GM12864 (cell line): ENCODE measurements at regions not wholly inside any gene's neighbourhood (a gene's known extent, or its start where the extent isn't known, plus 50 kb on each side); places are given as distances from the start of the nearest gene placed in this dataset.

Experiments
- DNase-seq: peaks from one replicate; pipeline ENCODE4 v3.0.0-alpha.2; 2011; ENCODE audit warnings: low read depth
- H3K4me3 ChIP-seq: 2 replicates; pipeline ENCODE4 v1.5.1; 2011; ENCODE audit warnings: mild to moderate bottlenecking, low read depth, low read length, control low read depth
- TF ChIP-seq, protein P1 (sequence below): IDR thresholded peaks from 2 replicates; pipeline ENCODE4 v1.5.1; 2011; ENCODE audit warnings: low read depth, mild to moderate bottlenecking, moderate library complexity, low read length, control low read depth, inconsistent platforms; ENCODE audit errors: missing control alignments

- TF ChIP-seq, protein P1, sequence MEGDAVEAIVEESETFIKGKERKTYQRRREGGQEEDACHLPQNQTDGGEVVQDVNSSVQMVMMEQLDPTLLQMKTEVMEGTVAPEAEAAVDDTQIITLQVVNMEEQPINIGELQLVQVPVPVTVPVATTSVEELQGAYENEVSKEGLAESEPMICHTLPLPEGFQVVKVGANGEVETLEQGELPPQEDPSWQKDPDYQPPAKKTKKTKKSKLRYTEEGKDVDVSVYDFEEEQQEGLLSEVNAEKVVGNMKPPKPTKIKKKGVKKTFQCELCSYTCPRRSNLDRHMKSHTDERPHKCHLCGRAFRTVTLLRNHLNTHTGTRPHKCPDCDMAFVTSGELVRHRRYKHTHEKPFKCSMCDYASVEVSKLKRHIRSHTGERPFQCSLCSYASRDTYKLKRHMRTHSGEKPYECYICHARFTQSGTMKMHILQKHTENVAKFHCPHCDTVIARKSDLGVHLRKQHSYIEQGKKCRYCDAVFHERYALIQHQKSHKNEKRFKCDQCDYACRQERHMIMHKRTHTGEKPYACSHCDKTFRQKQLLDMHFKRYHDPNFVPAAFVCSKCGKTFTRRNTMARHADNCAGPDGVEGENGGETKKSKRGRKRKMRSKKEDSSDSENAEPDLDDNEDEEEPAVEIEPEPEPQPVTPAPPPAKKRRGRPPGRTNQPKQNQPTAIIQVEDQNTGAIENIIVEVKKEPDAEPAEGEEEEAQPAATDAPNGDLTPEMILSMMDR, result no peak
- H3K4me3 ChIP-seq, result no peak overlapping the region
- DNase-seq, result no peak
Measured at GRCh38 chr6:169944061-169944337, 192.6 kb downstream of the ERMARD start.

GRCh38 chr6:169943241-169944060 is 192.0 kb downstream of the ERMARD start:
- no peak overlapping the region for H3K4me3 ChIP-seq
- DNase-seq, result no peak
- TF ChIP-seq, protein P1, result no peak

- TF ChIP-seq, protein P1, result no peak
- H3K4me3 ChIP-seq, result no peak overlapping the region
- no peak for DNase-seq
Measured at GRCh38 chr6:169942173-169942572, 190.8 kb downstream of the ERMARD start.

DNA sequence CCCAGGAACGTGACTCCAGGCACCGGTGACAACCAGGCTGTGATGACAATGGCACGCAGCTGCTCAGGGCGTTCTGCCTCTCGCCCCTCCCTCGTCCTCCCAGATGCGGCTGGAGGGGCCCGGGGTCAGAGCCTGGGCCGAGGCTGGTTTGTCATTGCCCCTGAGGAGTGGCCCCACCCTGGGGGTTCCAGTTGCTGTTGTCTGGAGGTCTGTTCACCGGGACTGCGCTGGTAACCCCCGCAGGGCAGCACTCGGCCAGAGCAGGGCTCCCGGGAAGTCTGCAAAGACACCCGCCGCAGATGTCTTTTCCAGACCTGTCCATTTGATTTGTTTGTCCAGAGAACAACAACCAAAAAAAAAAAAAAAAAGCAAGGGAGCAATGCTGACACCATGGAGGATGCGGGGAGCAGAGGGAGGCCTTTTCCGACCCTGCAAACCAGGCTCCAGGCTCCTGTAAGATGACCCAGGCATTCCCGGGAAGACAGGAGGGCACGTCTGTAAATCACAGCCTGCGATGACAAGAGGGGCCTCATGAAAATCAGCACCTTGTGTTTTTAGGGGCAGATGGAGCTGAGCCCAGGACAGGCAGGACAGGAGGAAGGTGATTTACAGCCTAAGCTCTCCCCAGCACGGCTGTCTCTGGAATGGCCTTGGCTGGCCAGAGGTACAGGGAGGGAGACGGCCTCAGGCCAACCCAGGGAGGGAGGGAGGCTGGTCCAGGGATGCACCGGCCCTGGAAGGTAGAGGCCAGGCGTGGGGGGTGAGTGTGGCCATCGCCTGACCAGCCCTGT is 189.3 kb downstream of the ERMARD start:
- no peak overlapping the region for H3K4me3 ChIP-seq
- TF ChIP-seq, protein P1, result no peak
- no peak for DNase-seq

- no peak for DNase-seq
- H3K4me3 ChIP-seq, result no peak overlapping the region
- TF ChIP-seq, protein P1, result no peak
Measured at GRCh38 chr6:169939554-169940164, 188.2 kb downstream of the ERMARD start.

DNA sequence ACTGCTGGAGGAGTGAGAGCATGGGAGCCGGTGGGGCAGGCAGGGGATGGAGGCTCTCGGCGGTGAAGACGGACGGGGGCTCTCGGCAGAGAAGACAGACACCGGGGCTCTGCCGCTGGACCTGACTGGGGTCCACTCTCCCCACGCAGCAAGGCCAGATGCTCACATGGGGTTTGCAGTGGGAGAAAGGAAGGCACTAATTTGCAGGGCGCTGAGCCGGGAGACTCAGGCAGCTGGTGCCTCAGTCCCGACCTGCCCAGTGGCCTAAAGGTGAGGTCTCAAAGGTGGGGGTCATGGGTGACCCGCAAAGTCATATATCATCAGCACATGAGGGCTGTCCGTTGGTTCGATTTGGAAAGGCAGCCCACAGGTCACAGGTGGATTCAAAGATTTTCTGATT is 187.3 kb downstream of the ERMARD start:
- TF ChIP-seq, protein P1, result no peak
- no peak for DNase-seq
- no peak overlapping the region for H3K4me3 ChIP-seq
